ENCODE measurements at regions not wholly inside any gene's neighbourhood (a gene's known extent, or its start where the extent isn't known, plus 50 kb on each side); places are given as distances from the start of the nearest gene placed in this dataset.

DNA sequence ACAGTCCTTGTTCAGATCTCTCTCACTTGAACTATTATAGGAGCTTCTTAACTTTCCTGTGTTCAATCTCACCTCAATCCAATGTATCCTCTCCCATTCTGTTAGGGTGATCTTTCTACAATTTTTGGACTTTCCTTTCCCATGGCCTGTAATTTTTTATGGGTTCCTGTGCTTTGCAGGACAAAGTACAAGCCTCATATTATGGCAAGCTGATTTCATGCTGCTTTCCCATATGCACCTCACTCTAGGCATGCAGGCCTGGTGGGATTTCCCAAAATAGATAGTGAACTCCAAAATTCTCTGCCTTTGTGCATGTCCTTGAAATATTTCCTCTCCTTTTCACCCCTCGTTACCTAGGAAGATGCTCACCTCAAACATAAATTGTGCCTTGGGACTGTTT is 499.4 kb downstream of the NAV3 start:
- H3K4me3 ChIP-seq (ENCODE audit: control insufficient read depth, low read depth, low read length) = no peak overlapping the region
- no peak for DNase-seq (ENCODE audit: low read depth)
- TF ChIP-seq, protein P1, sequence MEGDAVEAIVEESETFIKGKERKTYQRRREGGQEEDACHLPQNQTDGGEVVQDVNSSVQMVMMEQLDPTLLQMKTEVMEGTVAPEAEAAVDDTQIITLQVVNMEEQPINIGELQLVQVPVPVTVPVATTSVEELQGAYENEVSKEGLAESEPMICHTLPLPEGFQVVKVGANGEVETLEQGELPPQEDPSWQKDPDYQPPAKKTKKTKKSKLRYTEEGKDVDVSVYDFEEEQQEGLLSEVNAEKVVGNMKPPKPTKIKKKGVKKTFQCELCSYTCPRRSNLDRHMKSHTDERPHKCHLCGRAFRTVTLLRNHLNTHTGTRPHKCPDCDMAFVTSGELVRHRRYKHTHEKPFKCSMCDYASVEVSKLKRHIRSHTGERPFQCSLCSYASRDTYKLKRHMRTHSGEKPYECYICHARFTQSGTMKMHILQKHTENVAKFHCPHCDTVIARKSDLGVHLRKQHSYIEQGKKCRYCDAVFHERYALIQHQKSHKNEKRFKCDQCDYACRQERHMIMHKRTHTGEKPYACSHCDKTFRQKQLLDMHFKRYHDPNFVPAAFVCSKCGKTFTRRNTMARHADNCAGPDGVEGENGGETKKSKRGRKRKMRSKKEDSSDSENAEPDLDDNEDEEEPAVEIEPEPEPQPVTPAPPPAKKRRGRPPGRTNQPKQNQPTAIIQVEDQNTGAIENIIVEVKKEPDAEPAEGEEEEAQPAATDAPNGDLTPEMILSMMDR (conservative IDR thresholded peaks at IDR 0.05; ENCODE audit: control insufficient read depth, insufficient read depth, low read depth, low read length) = no peak

DNA sequence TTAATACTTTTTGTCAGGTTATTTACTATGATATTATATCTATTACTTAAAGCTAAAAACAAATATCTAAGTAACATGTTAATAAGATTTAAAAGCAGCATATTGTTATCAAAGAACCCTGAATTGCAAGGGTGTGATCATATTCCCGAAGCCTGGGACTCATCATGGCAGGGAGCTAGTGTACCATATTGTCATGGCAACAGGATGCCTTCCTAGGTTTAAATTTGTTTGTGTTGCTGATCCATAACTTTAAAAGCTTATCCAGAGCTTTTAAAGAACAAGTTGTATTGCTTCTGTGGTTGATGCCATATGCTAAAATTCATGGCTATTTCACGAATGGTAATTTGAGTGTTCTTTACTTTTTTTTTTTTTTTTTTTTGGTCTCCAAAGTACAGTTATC is 500.5 kb downstream of the NAV3 start:
- no peak for DNase-seq (ENCODE audit: low read depth)
- H3K4me3 ChIP-seq (ENCODE audit: control insufficient read depth, low read depth, low read length) = no peak overlapping the region
- TF ChIP-seq, protein P1 (conservative IDR thresholded peaks at IDR 0.05; ENCODE audit: control insufficient read depth, insufficient read depth, low read depth, low read length) = no peak

DNA sequence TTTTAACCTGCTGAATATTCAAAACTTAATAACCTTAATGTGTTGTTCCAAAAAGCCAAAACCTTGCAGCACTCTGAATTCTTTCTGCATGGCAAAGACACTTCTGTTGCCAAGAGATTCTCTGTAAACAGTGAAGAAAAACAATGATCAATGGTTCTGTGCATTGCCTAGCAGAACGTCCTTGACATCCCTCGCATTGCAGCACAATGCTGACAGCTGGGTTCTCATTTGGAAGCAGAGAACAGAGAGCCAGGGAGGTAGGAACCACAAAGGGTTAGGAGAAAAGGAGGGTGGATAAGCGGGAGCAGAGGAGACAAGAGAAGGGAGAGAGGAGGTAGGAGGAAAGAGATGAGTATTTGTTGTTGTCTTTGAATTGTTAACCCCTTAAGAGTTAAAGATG is 501.1 kb downstream of the NAV3 start:
- no peak overlapping the region for H3K4me3 ChIP-seq (ENCODE audit: control insufficient read depth, low read depth, low read length)
- TF ChIP-seq, protein P1 (conservative IDR thresholded peaks at IDR 0.05; ENCODE audit: control insufficient read depth, insufficient read depth, low read depth, low read length) = no peak
- DNase-seq (ENCODE audit: low read depth) = no peak

DNA sequence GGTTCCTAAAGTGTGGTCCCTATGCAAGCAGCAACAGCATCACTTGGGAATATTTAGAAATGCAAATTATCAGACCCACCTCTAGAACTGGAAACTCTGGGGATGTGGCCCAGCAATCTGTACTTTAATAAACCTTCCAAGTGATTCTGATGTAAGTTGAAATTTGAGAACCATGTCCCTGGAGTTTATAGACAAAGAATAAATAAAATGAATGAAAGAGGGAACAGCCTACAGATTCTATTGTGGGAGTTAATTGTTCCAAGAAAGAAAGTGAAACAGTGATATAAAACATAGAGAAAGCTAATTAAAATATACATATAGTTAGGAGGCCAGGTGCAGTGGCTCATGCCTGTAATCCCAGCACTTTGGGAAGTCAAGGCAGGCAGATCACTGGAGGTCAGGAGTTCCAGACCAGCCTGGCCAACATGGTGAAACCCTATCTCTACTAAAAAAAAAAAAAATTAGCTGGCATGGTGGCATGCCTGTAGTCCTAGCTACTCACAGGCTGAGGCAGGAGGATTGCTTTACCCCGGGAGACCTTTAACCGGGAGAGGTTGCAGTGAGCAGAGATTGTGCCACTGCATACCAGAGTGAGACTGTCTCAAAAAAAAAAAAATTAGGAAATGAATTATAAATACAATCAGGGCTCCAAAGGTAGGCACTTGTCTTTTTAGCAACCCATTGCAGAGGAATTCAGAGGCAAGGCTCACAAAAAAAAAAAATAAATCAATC is 507.5 kb downstream of the NAV3 start:
- no peak for DNase-seq (ENCODE audit: low read depth)
- TF ChIP-seq, protein P1 (conservative IDR thresholded peaks at IDR 0.05; ENCODE audit: control insufficient read depth, insufficient read depth, low read depth, low read length) = no peak
- H3K4me3 ChIP-seq (ENCODE audit: control insufficient read depth, low read depth, low read length) = no peak overlapping the region

DNA sequence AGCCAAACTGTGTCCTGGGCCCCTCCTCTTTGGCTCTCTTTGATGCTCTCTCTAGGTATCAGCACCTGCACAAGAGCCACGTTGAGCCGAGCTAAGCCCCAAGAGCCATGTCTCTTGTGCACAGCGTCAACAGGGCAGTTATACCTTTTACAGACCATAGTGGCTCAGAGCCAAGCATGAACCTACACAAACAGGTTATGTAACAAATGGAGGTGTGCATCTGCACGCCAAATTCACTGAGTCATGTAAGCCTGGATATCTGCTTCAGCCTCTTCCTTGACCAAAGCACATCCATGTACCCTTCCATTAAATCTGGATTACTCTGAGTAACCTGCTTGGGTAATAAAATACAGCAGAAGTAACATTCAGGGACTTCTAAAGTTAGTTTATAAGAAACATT is 509.7 kb downstream of the NAV3 start:
- DNase-seq (ENCODE audit: low read depth) = no peak
- H3K4me3 ChIP-seq (ENCODE audit: control insufficient read depth, low read depth, low read length) = no peak overlapping the region
- TF ChIP-seq, protein P1 (conservative IDR thresholded peaks at IDR 0.05; ENCODE audit: control insufficient read depth, insufficient read depth, low read depth, low read length) = no peak

DNA sequence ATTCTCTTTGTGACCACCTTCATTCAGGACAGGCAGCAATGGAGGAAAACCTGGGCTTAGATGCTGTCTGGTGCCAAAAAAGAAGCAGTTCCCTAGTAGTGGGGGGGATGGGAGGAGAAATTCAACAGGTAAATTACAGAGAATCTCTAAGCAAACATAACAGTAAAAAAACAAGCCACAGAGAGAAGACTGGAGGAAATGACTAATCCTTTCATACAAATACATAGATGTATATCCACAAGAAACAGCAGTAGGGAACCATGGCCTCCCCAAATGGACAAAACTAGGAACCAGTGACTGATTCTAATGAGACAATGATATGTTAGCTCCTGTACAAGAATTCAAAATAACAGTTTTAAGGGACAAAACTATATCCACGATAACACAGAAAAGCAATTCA is 513.0 kb downstream of the NAV3 start:
- no peak for DNase-seq (ENCODE audit: low read depth)
- TF ChIP-seq, protein P1 (conservative IDR thresholded peaks at IDR 0.05; ENCODE audit: control insufficient read depth, insufficient read depth, low read depth, low read length) = no peak
- H3K4me3 ChIP-seq (ENCODE audit: control insufficient read depth, low read depth, low read length) = no peak overlapping the region
